ENCODE measurements at regions not wholly inside any gene's neighbourhood (a gene's known extent, or its start where the extent isn't known, plus 50 kb on each side); places are given as distances from the start of the nearest gene placed in this dataset.

DNA sequence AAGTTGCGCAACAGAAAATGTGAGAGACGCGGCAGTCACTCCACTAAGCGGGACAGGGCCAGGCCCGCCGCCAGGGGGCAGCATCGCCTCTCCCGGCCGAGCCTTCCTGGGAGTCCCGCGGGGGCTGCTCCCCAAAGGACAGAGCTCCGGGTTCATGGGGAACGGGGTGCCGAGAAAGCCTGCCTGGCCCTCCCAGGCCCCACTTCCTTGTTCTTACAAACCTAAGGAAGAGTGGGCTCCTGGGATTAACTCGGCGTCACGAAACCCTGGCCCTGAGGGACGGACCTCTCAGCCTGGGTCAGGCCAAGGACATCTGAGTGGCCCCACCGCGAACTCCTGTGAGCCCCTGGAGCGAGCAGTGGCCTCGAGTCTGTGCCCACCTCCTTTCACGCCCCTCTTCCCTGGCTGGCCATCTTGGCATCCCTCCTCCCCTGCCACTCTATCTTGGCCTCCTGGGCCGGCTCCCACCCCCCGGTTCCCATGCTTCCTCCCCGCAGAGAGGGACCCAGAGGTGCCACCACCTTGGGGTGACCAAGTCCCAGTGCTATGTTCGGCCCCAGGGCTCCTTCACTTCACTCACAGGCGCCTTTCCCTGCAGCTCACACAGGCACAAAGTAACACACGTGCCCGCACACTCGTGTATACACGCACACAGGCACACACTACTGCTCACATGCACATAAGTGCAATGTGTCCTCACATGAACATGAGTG is 99.9 kb upstream of the FGF3 start:
- H4K20me1 ChIP-seq (ENCODE audit: insufficient read depth, low read length) = no peaks in the 10 kb centered on the region
- H3K9ac ChIP-seq (ENCODE audit: low read length) = peak overlapping the region; percentile 48
- H2AFZ ChIP-seq (ENCODE audit: low read depth, low read length) = peak overlapping the region; percentile 71
- no peaks in the 10 kb centered on the region for H3K36me3 ChIP-seq (ENCODE audit: insufficient read depth, low read length)
- H3K79me2 ChIP-seq (ENCODE audit: insufficient read depth, low read length) = no peaks in the 10 kb centered on the region
- peak overlapping the region; percentile 67 for H3K4me2 ChIP-seq (ENCODE audit: low read length)
- H3K27ac ChIP-seq (ENCODE audit: low read depth, low read length) = no peak overlapping the region
- Mint-ChIP-seq H3K4me3 (ENCODE audit: unreplicated experiment) (no peak overlapping the region), H3K4me1 (ENCODE audit: low read depth, unreplicated experiment) (no peaks in the 10 kb centered on the region), H3K36me3 (ENCODE audit: low read depth, unreplicated experiment) (no peaks in the 10 kb centered on the region), H3K27ac (ENCODE audit: unreplicated experiment) (no peak overlapping the region), H3K27me3 (ENCODE audit: low read depth, unreplicated experiment) (peaks cover 53% of the 10 kb centered on the region), H3K9me3 (ENCODE audit: unreplicated experiment) (no peaks in the 10 kb centered on the region)
- peak; percentile 13 for DNase-seq (ENCODE audit: low read depth)
- peaks cover 3% of the 10 kb centered on the region for H3K9me3 ChIP-seq (ENCODE audit: insufficient read depth, low read depth, low read length)
- FAIRE-seq = no peak
- H3K4me1 ChIP-seq (ENCODE audit: insufficient read depth, low read length) = peaks cover 18% of the 10 kb centered on the region
- no peaks in the 10 kb centered on the region for H3K27me3 ChIP-seq (ENCODE audit: insufficient read depth, low read length)
- no peak for TF ChIP-seq EZH2 (IDR thresholded peaks at IDR 0.05; ENCODE audit: insufficient read depth, low read length)
- TF ChIP-seq CTCF (IDR thresholded peaks at IDR 0.05; ENCODE audit: insufficient read depth, low read depth, low read length) = peak; percentile 67
- no peak overlapping the region for H3K4me3 ChIP-seq (ENCODE audit: insufficient read depth, low read depth, low read length)

DNA sequence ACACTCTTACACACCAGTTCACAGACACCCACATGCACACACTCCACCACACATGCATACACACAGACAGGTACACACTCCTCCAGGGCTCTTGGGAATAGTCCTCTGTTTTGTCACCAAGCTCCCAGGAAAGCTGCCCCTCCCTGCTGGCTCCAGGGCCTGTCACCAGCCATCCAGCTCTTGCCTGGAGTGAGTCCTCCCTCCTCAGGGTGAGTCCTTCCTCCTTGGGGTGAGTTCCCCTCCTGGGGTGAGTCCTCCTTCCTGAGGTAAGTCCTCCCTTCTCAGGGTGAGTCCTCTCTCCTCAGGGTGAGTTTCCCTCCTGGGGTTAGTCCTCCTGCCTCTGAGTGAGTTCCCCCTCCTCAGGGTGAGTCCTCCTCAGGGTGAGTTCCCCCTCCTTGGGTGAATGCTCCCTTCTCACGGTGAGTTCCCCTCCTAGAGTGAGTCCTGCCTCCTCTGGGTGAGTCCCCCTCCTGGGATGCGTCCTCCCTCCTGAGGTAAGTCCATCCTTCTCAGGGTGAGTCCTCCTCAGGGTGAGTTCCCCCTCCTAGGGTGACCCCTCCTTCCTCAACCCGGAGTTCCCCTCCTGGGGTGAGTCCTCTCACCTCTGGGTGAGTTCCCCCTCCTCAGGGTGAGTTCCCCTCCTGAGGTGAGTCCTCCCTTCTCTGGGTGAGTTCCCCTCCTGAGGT is 100.6 kb upstream of the FGF3 start:
- Histone ChIP-seq H3K27ac (ENCODE audit: low read depth, low read length) (no peak overlapping the region), H3K9ac (ENCODE audit: low read length) (no peak overlapping the region), H3K36me3 (ENCODE audit: insufficient read depth, low read length) (no peaks in the 10 kb centered on the region), H2AFZ (ENCODE audit: low read depth, low read length) (no peak overlapping the region), H3K9me3 (ENCODE audit: insufficient read depth, low read depth, low read length) (peaks cover 3% of the 10 kb centered on the region), H3K4me1 (ENCODE audit: insufficient read depth, low read length) (peaks cover 14% of the 10 kb centered on the region), H4K20me1 (ENCODE audit: insufficient read depth, low read length) (no peaks in the 10 kb centered on the region), H3K79me2 (ENCODE audit: insufficient read depth, low read length) (no peaks in the 10 kb centered on the region), H3K4me3 (ENCODE audit: insufficient read depth, low read depth, low read length) (no peak overlapping the region), H3K27me3 (ENCODE audit: insufficient read depth, low read length) (peaks cover 2% of the 10 kb centered on the region), H3K4me2 (ENCODE audit: low read length) (no peak overlapping the region)
- no peaks in the 10 kb centered on the region for H3K36me3 Mint-ChIP-seq (ENCODE audit: low read depth, unreplicated experiment)
- TF ChIP-seq EZH2 (IDR thresholded peaks at IDR 0.05; ENCODE audit: insufficient read depth, low read length) (no peak), CTCF (IDR thresholded peaks at IDR 0.05; ENCODE audit: insufficient read depth, low read depth, low read length) (no peak)
- no peaks in the 10 kb centered on the region for H3K4me1 Mint-ChIP-seq (ENCODE audit: low read depth, unreplicated experiment)
- peaks cover 60% of the 10 kb centered on the region for H3K27me3 Mint-ChIP-seq (ENCODE audit: low read depth, unreplicated experiment)
- no peak overlapping the region for H3K4me3 Mint-ChIP-seq (ENCODE audit: unreplicated experiment)
- no peak for DNase-seq (ENCODE audit: low read depth)
- FAIRE-seq = no peak
- no peak overlapping the region for H3K27ac Mint-ChIP-seq (ENCODE audit: unreplicated experiment)
- peaks cover 3% of the 10 kb centered on the region for H3K9me3 Mint-ChIP-seq (ENCODE audit: unreplicated experiment)
